Stomach (tissue), 8 donors: ENCODE measurements at regions not wholly inside any gene's neighbourhood (a gene's known extent, or its start where the extent isn't known, plus 50 kb on each side); places are given as distances from the start of the nearest gene placed in this dataset.

ENCODE experiments used
- DNase-seq, 2 donors: peaks; one replicate each; pipeline versions ENCODE4 v3.0.0 to v3.0.0-alpha.2; 2013 to 2019
- H3K27ac ChIP-seq, 5 donors: fragments of 200-600 bp in 4 of 5; sonication (generic) in 4 of 5; one replicate each; pipeline ENCODE4 v1.5.1; 2013 to 2019; ENCODE audit warnings: mild to moderate bottlenecking in 1 of 5, moderate library complexity in 1 of 5
- H3K27me3 ChIP-seq, 3 donors: fragments of 200-600 bp; sonication (generic); one replicate each; pipeline ENCODE4 v1.5.1; 2017 to 2019; ENCODE audit warnings: mixed run types in 1 of 3
- H3K36me3 ChIP-seq, 4 donors: fragments of 200-600 bp; sonication (generic); 1 replicate in 3 of 4; 2 replicates in 1 of 4; pipeline ENCODE4 v1.5.1; 2016 to 2019
- H3K4me1 ChIP-seq, 4 donors: fragments of 200-600 bp; sonication (generic); one replicate each; pipeline ENCODE4 v1.5.1; 2016 to 2019
- H3K4me3 ChIP-seq, 4 donors: fragments of 200-600 bp; sonication (generic) in 3 of 4; one replicate each; pipeline ENCODE4 v1.5.1; 2016 to 2019; ENCODE audit warnings: mild to moderate bottlenecking in 1 of 4
- H3K9me3 ChIP-seq, 4 donors: fragments of 200-600 bp; sonication (generic); one replicate each; pipeline ENCODE4 v1.5.1; 2016 to 2019
- EP300 ChIP-seq: sonication (generic); formaldehyde crosslinking; IDR thresholded peaks from one replicate; pipeline ENCODE4 v1.6.1; 2017; ENCODE audit warnings: antibody characterized with exemption
- POLR2A ChIP-seq, 4 donors: fragments of 450-650 bp; IDR thresholded peaks; one replicate each; pipeline ENCODE4 v1.6.1; 2016; ENCODE audit warnings: antibody characterized with exemption in 4 of 4, control low read depth in 2 of 4, mild to moderate bottlenecking in 1 of 4, moderate library complexity in 1 of 4
- POLR2AphosphoS5 ChIP-seq, 3 donors: sonication (generic); formaldehyde crosslinking; IDR thresholded peaks; one replicate each; pipeline ENCODE4 v1.6.1; 2016; ENCODE audit warnings: antibody characterized with exemption in 3 of 3
- WGBS, 5 donors: extraction: QIAGEN DNeasy Blood & Tissue Kit in 3 of 5; methylation state at CpG; one replicate each; pipeline versions ENCODE4 v1.1.5 to v1.1.7; 2013 to 2018; 5-methylcytosine and 5-hydroxymethylcytosine counted together
- intact Hi-C: fragments of 100-400 bp; cut with DNase I; formaldehyde crosslinking; loops from one replicate; pipeline ENCODE4 v1.15.1; 2023; ENCODE audit warnings: low total_unique reads
- TF ChIP-seq, protein P1 (sequence below), 7 experiments: fragments of 450-650 bp in 4 of 7; fragments of 200-600 bp in 3 of 7; sonication (generic) in 3 of 7; IDR thresholded peaks; one replicate each; pipeline ENCODE4 v1.5.1; 2016 to 2019; ENCODE audit warnings: antibody characterized with exemption in 7 of 7, control low read depth in 2 of 7, mild to moderate bottlenecking in 1 of 7
- donor health status: healthy with polysubstance abuse.
- donor health status: Bipolar disorder and iron deficiency.
- donor health status: healthy.

DNA sequence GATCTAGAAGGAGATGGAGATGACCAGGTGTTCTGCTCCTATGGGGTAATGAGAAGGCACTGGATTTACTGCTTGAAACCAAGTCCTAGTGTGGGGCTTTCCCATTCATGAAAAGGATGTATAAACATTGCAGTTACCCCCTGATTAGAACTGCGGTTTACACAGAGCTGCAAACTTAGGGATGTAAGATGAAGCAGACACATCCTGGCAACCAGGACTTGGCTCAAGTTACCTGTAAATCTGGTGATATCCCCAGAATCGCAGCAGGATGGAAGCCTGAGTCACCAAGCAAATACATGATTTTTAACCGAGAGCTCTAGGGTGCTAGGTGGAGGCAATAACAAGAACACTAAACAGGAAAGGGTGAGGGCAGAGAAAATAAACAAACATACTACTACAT lies 178.6 kb upstream of the MAMLD1 start:
- H3K27me3 ChIP-seq = no peaks in the 10 kb centered on the region
- H3K4me3 ChIP-seq = no peak overlapping the region
- no peak for DNase-seq
- H3K36me3 ChIP-seq = no peaks in the 10 kb centered on the region
- H3K9me3 ChIP-seq = no peaks in the 10 kb centered on the region
- no peak for TF ChIP-seq POLR2AphosphoS5 (IDR thresholded peaks at IDR 0.05)
- TF ChIP-seq, protein P1, sequence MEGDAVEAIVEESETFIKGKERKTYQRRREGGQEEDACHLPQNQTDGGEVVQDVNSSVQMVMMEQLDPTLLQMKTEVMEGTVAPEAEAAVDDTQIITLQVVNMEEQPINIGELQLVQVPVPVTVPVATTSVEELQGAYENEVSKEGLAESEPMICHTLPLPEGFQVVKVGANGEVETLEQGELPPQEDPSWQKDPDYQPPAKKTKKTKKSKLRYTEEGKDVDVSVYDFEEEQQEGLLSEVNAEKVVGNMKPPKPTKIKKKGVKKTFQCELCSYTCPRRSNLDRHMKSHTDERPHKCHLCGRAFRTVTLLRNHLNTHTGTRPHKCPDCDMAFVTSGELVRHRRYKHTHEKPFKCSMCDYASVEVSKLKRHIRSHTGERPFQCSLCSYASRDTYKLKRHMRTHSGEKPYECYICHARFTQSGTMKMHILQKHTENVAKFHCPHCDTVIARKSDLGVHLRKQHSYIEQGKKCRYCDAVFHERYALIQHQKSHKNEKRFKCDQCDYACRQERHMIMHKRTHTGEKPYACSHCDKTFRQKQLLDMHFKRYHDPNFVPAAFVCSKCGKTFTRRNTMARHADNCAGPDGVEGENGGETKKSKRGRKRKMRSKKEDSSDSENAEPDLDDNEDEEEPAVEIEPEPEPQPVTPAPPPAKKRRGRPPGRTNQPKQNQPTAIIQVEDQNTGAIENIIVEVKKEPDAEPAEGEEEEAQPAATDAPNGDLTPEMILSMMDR (IDR thresholded peaks at IDR 0.05) = no peak
- no peak for TF ChIP-seq POLR2A (IDR thresholded peaks at IDR 0.05)
- TF ChIP-seq EP300 = no peak
- WGBS, 5 donors = 33 to 68% (median 48%) methylated on average over 2 to 3 of the region's 3 CpGs
- no peak overlapping the region for H3K27ac ChIP-seq
- intact Hi-C loops = no loop called here
- H3K4me1 ChIP-seq = no peaks in the 10 kb centered on the region

DNA sequence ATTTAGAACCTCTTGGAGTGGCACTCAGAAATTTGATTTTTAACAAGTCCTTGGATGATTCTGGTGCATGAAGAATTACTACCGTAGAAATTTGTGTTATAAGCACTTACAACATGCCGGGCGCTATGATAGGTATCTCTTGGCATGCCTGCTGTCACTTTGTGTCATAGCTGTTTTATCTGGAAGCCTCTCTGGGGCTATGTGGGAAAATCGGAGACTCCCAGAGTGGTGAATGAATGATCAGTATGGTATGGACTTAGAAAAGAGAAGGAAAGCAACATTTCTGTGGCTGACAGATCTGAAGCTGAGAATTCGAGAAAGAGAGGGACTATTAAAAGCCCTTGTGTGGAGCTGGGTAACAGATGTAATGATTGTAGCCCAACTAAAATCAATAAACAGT lies 177.4 kb upstream of the MAMLD1 start:
- WGBS, 5 donors = 81 to 95% (median 94%) methylated on average over 5 of the region's 5 CpGs
- H3K36me3 ChIP-seq = no peaks in the 10 kb centered on the region
- H3K4me1 ChIP-seq = no peaks in the 10 kb centered on the region
- no peaks in the 10 kb centered on the region for H3K9me3 ChIP-seq
- no peaks in the 10 kb centered on the region for H3K27me3 ChIP-seq
- no peak overlapping the region for H3K4me3 ChIP-seq
- no peak for DNase-seq
- intact Hi-C loops = no loop called here
- no peak for TF ChIP-seq POLR2A (IDR thresholded peaks at IDR 0.05)
- no peak for TF ChIP-seq EP300
- TF ChIP-seq POLR2AphosphoS5 (IDR thresholded peaks at IDR 0.05) = no peak
- TF ChIP-seq, protein P1 (IDR thresholded peaks at IDR 0.05) = no peak
- H3K27ac ChIP-seq = no peak overlapping the region

DNA sequence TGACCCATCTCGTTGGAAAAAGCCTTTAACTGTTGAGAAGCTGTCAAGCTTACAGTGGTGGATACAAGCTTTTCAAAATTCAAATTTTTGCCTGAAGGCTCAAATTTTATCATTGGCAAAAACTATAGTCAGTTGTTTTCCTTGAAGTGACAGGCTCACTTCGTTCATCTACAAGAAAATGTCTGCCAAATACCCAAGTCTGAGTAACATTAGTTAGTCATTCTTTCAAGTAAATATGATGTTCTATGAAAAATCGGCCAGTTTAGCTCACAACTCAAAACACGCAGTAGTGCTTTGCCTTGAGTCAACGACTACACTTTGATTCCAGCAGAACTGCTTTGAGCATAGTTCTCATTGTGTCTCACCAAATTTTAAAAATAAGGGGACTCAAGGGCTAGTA lies 170.3 kb upstream of the MAMLD1 start:
- no peaks in the 10 kb centered on the region for H3K27me3 ChIP-seq
- H3K4me3 ChIP-seq = no peak overlapping the region
- no peaks in the 10 kb centered on the region for H3K4me1 ChIP-seq
- intact Hi-C loops = no loop called here
- H3K27ac ChIP-seq = no peak overlapping the region
- DNase-seq = no peak
- TF ChIP-seq POLR2A (IDR thresholded peaks at IDR 0.05) (no peak), POLR2AphosphoS5 (IDR thresholded peaks at IDR 0.05) (no peak), EP300 (no peak)
- TF ChIP-seq, protein P1 (IDR thresholded peaks at IDR 0.05) = no peak
- H3K36me3 ChIP-seq = no peaks in the 10 kb centered on the region
- H3K9me3 ChIP-seq = no peaks in the 10 kb centered on the region
- 67 to 86% (median 72%) methylated on average over 5 of the region's 5 CpGs for WGBS, 5 donors

DNA sequence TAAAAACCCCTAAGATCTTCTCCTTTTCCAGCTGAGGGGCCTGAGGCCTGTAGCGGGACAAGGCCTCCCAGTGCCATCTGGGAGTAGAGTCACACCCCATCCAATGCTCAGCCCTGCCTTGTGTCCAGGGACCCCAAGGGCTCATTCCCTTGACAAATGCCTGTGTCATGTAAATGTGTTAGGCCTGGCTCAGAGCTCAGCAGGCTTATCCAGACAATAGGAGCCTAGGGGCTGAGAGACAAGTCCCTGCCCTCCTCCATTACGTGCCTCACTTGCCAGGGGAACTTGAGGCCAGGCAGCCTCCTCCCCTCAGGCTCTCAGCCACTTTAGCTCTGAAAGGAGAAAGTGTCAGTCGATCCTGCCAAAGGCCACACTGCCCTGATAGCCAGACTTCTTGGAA lies 166.8 kb upstream of the MAMLD1 start:
- 57 to 83% (median 68%) methylated on average over 2 to 3 of the region's 3 CpGs for WGBS, 5 donors
- no peaks in the 10 kb centered on the region for H3K9me3 ChIP-seq
- intact Hi-C loops = no loop called here
- no peak overlapping the region for H3K4me3 ChIP-seq
- no peak for TF ChIP-seq POLR2A (IDR thresholded peaks at IDR 0.05)
- TF ChIP-seq EP300 = no peak
- TF ChIP-seq, protein P1 (IDR thresholded peaks at IDR 0.05) = no peak
- no peak for TF ChIP-seq POLR2AphosphoS5 (IDR thresholded peaks at IDR 0.05)
- no peaks in the 10 kb centered on the region for H3K36me3 ChIP-seq
- H3K27me3 ChIP-seq = no peaks in the 10 kb centered on the region
- no peak for DNase-seq
- H3K27ac ChIP-seq = no peak overlapping the region
- no peaks in the 10 kb centered on the region for H3K4me1 ChIP-seq
